ENCODE measurements at regions not wholly inside any gene's neighbourhood (a gene's known extent, or its start where the extent isn't known, plus 50 kb on each side); places are given as distances from the start of the nearest gene placed in this dataset.

DNA sequence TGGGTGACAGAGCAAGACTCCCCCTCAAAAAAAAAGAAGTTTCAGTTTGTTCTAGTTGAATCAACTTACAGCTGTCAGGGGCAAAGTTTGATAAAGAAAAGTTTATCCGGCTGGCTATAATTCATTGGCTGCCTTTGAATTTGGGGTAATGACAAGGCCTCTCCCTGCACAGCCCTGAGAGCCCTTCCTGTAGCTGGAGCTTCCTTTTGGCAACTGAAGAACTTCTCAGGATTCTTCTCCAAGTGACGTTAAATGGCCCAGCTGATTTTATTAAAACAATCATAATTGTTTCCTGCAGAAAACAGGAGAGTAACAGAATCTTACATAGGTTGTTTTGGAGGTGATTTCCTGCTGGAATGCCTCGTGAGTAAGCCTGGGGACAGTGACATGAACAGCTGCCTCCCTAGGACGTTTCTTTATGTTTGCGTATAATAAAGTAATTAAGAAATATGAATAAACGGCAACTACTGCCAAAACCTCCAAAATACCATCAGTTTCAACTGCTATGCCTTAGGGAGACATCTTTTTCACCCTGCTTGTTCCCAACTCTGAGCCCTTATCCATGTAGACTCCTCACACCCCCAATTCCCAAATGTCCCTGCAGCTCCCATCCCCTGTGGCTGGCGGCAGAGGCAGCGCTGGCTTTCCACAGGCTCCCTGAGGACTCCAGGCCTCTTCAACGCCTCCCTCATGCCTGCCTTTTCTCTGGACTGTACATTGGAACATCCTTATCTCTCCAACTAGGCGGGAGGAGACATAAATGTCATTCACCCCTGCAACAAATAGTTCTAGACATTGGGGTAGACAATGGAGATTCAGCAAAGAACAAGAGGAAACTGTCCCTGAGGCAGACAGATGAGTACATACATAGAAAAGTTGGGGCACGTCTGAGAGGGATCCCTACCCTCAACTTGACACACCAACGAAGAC lies 59.2 kb upstream of the FZD7 start:
- no peaks in the 10 kb centered on the region for H3K4me1 Mint-ChIP-seq (ENCODE audit: low read depth)
- DNase-seq (no peak), ATAC-seq (no peak)
- peaks cover 6% of the 10 kb centered on the region for H3K27me3 Mint-ChIP-seq (ENCODE audit: low read depth)
- H3K9me3 Mint-ChIP-seq = no peaks in the 10 kb centered on the region
- H3K36me3 Mint-ChIP-seq (ENCODE audit: insufficient read depth) = no peaks in the 10 kb centered on the region
- no peak overlapping the region for H3K4me3 Mint-ChIP-seq

DNA sequence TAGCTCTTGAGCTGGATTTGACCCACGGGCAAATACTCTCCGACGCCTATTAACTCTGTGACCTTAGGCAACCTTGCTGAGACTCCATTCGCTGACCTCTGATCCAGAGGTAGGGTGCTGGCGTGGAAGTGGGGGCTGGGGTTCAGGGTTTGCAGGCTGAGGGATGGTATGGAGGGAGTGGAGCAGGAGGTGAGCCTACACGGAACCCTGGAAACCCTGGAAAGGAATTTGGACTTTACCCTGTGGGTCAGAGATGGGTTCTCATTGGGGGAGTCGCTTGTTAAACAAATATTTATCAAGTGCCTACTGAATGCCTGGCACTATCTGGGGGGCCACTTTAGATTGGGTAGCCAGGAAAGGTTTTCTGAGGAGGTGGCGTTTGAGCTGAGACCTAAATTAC lies 58.2 kb upstream of the FZD7 start:
- Mint-ChIP-seq H3K27me3 (ENCODE audit: low read depth) (peaks cover 7% of the 10 kb centered on the region), H3K4me1 (ENCODE audit: low read depth) (no peaks in the 10 kb centered on the region), H3K36me3 (ENCODE audit: insufficient read depth) (no peaks in the 10 kb centered on the region), H3K9me3 (no peaks in the 10 kb centered on the region), H3K4me3 (no peak overlapping the region)
- ATAC-seq (no peak), DNase-seq (no peak)

- H3K4me3 Mint-ChIP-seq = no peak overlapping the region
- ATAC-seq = no peak
- H3K36me3 Mint-ChIP-seq (ENCODE audit: insufficient read depth) = no peaks in the 10 kb centered on the region
- H3K4me1 Mint-ChIP-seq (ENCODE audit: low read depth) = no peaks in the 10 kb centered on the region
- peaks cover 10% of the 10 kb centered on the region for H3K27me3 Mint-ChIP-seq (ENCODE audit: low read depth)
- DNase-seq = no peak
- no peaks in the 10 kb centered on the region for H3K9me3 Mint-ChIP-seq
Measured at GRCh38 chr2:201975964-201976612, 57.6 kb upstream of the FZD7 start.

DNA sequence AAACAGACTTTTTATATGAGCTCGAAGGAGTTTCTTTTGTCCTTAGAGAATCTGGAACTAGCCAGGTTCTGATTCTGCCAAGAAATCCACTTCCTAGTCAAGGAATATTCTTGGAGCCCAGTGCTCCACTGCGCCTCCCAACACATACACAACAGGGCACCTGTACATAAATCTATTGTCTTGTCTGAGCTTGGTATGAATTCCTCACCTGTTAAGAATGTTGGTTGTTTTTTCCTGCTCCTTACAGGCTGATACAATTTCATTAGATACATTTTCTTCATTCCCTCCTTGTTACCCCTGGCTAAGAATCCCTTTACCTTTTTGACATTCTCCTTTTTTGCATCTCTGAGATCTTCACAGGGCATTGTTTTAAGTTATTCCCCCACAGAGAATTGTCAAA lies 56.0 kb upstream of the FZD7 start:
- ATAC-seq (no peak), DNase-seq (no peak)
- Mint-ChIP-seq H3K4me1 (ENCODE audit: low read depth) (no peaks in the 10 kb centered on the region), H3K9me3 (no peaks in the 10 kb centered on the region), H3K36me3 (ENCODE audit: insufficient read depth) (no peaks in the 10 kb centered on the region), H3K4me3 (no peak overlapping the region), H3K27me3 (ENCODE audit: low read depth) (peaks cover 10% of the 10 kb centered on the region)

GRCh38 chr2:201978333-201978732 lies 55.3 kb upstream of the FZD7 start:
- DNase-seq (no peak), ATAC-seq (no peak)
- Mint-ChIP-seq H3K4me1 (ENCODE audit: low read depth) (no peaks in the 10 kb centered on the region), H3K36me3 (ENCODE audit: insufficient read depth) (no peaks in the 10 kb centered on the region), H3K27me3 (ENCODE audit: low read depth) (peaks cover 10% of the 10 kb centered on the region), H3K9me3 (no peaks in the 10 kb centered on the region), H3K4me3 (no peak overlapping the region)

DNA sequence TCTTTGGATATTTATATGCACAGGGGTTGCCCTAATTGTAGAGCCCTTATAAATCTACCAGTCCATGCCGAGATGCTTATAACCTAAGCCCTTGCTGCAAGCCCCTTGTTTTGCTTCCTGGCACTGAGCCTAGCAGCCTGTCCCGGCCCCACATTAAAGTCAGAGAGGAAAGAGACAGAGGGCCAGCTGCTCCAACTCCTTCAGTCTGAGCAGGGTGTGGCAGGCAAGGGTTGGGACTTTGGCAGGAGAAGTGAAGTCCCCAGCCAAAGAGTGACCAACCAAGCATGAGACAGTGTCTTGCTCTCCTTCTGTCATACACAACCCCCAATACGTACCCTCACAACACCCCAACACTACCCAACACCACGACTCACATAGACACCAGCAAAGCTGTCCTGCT lies 54.7 kb upstream of the FZD7 start:
- H3K9me3 Mint-ChIP-seq = no peaks in the 10 kb centered on the region
- ATAC-seq = no peak
- H3K27me3 Mint-ChIP-seq (ENCODE audit: low read depth) = peaks cover 10% of the 10 kb centered on the region
- H3K36me3 Mint-ChIP-seq (ENCODE audit: insufficient read depth) = no peaks in the 10 kb centered on the region
- no peak for DNase-seq
- H3K4me3 Mint-ChIP-seq = no peak overlapping the region
- H3K4me1 Mint-ChIP-seq (ENCODE audit: low read depth) = no peaks in the 10 kb centered on the region

DNA sequence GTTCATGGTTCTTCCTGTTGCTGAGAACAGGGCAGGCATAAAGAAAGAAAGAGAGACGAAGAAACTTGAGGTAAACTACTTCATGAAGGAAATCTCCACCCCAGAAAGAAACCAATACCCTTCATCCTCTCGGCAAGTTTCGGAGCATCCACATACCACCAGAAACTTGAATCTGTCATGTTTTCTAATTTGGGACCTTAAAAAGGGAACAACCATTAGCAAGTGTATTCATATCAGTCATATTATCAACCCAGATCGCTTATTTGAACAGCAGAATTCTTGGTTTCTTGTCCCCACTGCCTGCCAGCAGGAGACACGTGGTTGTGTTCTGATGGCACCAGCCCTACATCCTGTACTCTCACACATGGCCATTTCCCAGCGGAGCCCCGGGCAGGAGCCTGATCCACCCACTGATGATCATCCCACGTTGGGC lies 53.2 kb upstream of the FZD7 start:
- no peak overlapping the region for H3K4me3 Mint-ChIP-seq

DNA sequence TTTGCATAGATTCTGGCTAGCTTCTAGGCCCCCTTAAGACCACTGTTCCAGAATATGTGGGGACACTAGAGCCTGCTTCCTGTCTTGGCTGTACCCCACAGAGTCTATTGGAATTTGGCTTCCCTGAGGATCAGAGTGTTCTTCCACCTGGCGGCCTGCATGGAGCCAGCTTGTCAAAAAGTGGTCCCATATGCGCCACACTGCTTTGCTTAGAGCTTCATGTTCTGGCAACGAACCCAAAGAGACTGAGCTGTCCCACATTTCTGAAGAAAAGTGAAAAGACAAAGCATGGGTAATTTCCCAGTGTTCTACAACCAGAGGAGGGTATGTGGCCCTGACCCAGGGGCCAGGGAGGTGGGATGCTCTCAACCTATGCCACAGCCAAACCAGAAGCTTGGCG lies 52.7 kb upstream of the FZD7 start:
- H3K36me3 Mint-ChIP-seq (ENCODE audit: insufficient read depth) = no peaks in the 10 kb centered on the region
- no peaks in the 10 kb centered on the region for H3K9me3 Mint-ChIP-seq
- no peaks in the 10 kb centered on the region for H3K4me1 Mint-ChIP-seq (ENCODE audit: low read depth)
- peaks cover 10% of the 10 kb centered on the region for H3K27me3 Mint-ChIP-seq (ENCODE audit: low read depth)
- ATAC-seq (no peak), DNase-seq (no peak)
- H3K4me3 Mint-ChIP-seq = no peak overlapping the region

More for the DNA sequence above, 53.2 kb upstream of the FZD7 start:
- Mint-ChIP-seq H3K27me3 (ENCODE audit: low read depth) (peaks cover 10% of the 10 kb centered on the region), H3K4me1 (ENCODE audit: low read depth) (no peaks in the 10 kb centered on the region), H3K9me3 (no peaks in the 10 kb centered on the region), H3K36me3 (ENCODE audit: insufficient read depth) (no peaks in the 10 kb centered on the region)
- no peak for ATAC-seq
- no peak for DNase-seq

- no peaks in the 10 kb centered on the region for H3K36me3 Mint-ChIP-seq (ENCODE audit: insufficient read depth)
- H3K9me3 Mint-ChIP-seq = no peaks in the 10 kb centered on the region
- no peaks in the 10 kb centered on the region for H3K4me1 Mint-ChIP-seq (ENCODE audit: low read depth)
- H3K4me3 Mint-ChIP-seq = no peak overlapping the region
- no peak for DNase-seq
- ATAC-seq = no peak
- H3K27me3 Mint-ChIP-seq (ENCODE audit: low read depth) = peaks cover 10% of the 10 kb centered on the region
Measured at GRCh38 chr2:201983174-201983573, 50.5 kb upstream of the FZD7 start.

DNA sequence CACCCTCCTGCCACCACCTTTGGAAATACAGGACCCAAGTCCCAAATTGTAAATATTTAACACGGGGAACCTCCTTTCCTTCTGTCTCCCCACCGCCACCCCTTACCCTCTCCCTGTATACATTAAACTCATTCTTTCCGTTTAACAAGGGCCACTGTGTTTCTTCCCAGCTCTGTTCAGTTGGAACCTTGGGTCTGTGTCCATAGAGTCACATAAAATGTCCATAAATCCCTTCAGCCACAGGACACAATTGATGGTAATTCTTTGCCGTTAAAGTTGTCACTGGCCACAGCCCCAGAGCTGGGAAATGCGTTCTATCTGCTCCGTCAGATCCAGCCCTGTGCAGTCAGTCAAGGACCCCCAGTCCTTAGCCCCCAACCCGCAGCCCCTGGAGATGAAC lies 49.9 kb upstream of the FZD7 start:
- Mint-ChIP-seq H3K36me3 (ENCODE audit: insufficient read depth) (no peaks in the 10 kb centered on the region), H3K4me1 (ENCODE audit: low read depth) (no peaks in the 10 kb centered on the region), H3K27me3 (ENCODE audit: low read depth) (peaks cover 10% of the 10 kb centered on the region), H3K9me3 (no peaks in the 10 kb centered on the region), H3K4me3 (no peak overlapping the region)
- no peak for ATAC-seq
- no peak for DNase-seq

Measured in activated T-cell treated with anti-CD3 and anti-CD28 coated beads, Interleukin-2, amount 50 U/mL, for 4 hours (primary cell).